Osteocyte (in vitro differentiated cells): ENCODE measurements at regions not wholly inside any gene's neighbourhood (a gene's known extent, or its start where the extent isn't known, plus 50 kb on each side); places are given as distances from the start of the nearest gene placed in this dataset.

Experiments
- DNase-seq: peaks from one replicate; pipeline ENCODE4 v3.0.0; 2021; ENCODE audit warnings: mixed read lengths; ENCODE audit not compliant: unreplicated experiment; ENCODE audit errors: extremely low spot score
- H3K27ac Mint-ChIP-seq: one replicate; pipeline ENCODE4 v1.8.0; 2021; ENCODE audit warnings: mild to moderate bottlenecking, mixed read lengths; ENCODE audit not compliant: unreplicated experiment
- H3K27me3 Mint-ChIP-seq: one replicate; pipeline ENCODE4 v1.8.0; 2021; ENCODE audit warnings: mixed read lengths; ENCODE audit not compliant: unreplicated experiment
- H3K36me3 Mint-ChIP-seq: one replicate; pipeline ENCODE4 v1.8.0; 2021; ENCODE audit warnings: mixed read lengths; ENCODE audit not compliant: unreplicated experiment
- H3K4me1 Mint-ChIP-seq: one replicate; pipeline ENCODE4 v1.8.0; 2021; ENCODE audit warnings: mixed read lengths; ENCODE audit not compliant: unreplicated experiment
- H3K4me3 Mint-ChIP-seq: one replicate; pipeline ENCODE4 v1.8.0; 2021; ENCODE audit warnings: mild to moderate bottlenecking, moderate library complexity, mixed read lengths; ENCODE audit not compliant: unreplicated experiment
- H3K9me3 Mint-ChIP-seq: one replicate; pipeline ENCODE4 v1.8.0; 2021; ENCODE audit warnings: mixed read lengths; ENCODE audit not compliant: unreplicated experiment
- CTCF ChIP-seq: fragments of 200-600 bp; sonication (generic); IDR thresholded peaks from 2 replicates; pipeline ENCODE4 v1.5.0; 2021; ENCODE audit warnings: antibody characterized with exemption, mild to moderate bottlenecking, moderate library complexity

GRCh38 chr21:27224169-27224568, 257.3 kb upstream of the ADAMTS5 start:
- peak overlapping the region; percentile 58 for H3K27ac Mint-ChIP-seq
- TF ChIP-seq CTCF: no peak
- no peak for DNase-seq
- peaks cover 54% of the 10 kb centered on the region for H3K4me1 Mint-ChIP-seq
- no peaks in the 10 kb centered on the region for H3K27me3 Mint-ChIP-seq
- peaks cover 19% of the 10 kb centered on the region for H3K9me3 Mint-ChIP-seq
- H3K36me3 Mint-ChIP-seq: peaks cover 3% of the 10 kb centered on the region
- no peak overlapping the region for H3K4me3 Mint-ChIP-seq

- no peak for TF ChIP-seq CTCF
- no peaks in the 10 kb centered on the region for H3K27me3 Mint-ChIP-seq
- H3K36me3 Mint-ChIP-seq: peaks cover 10% of the 10 kb centered on the region
- no peak overlapping the region for H3K4me3 Mint-ChIP-seq
- H3K27ac Mint-ChIP-seq: no peak overlapping the region
- peaks cover 24% of the 10 kb centered on the region for H3K9me3 Mint-ChIP-seq
- DNase-seq: no peak
- peaks cover 53% of the 10 kb centered on the region for H3K4me1 Mint-ChIP-seq
Measured at GRCh38 chr21:27221077-27221476, 254.2 kb upstream of the ADAMTS5 start.

GRCh38 chr21:27220416-27220815, 253.5 kb upstream of the ADAMTS5 start:
- H3K27ac Mint-ChIP-seq: no peak overlapping the region
- peaks cover 24% of the 10 kb centered on the region for H3K9me3 Mint-ChIP-seq
- DNase-seq: no peak
- no peaks in the 10 kb centered on the region for H3K27me3 Mint-ChIP-seq
- H3K36me3 Mint-ChIP-seq: peaks cover 10% of the 10 kb centered on the region
- H3K4me1 Mint-ChIP-seq: peaks cover 46% of the 10 kb centered on the region
- H3K4me3 Mint-ChIP-seq: no peak overlapping the region
- TF ChIP-seq CTCF: no peak

GRCh38 chr21:27219068-27219467, 252.2 kb upstream of the ADAMTS5 start:
- no peaks in the 10 kb centered on the region for H3K27me3 Mint-ChIP-seq
- H3K9me3 Mint-ChIP-seq: peaks cover 24% of the 10 kb centered on the region
- no peak overlapping the region for H3K27ac Mint-ChIP-seq
- peaks cover 39% of the 10 kb centered on the region for H3K4me1 Mint-ChIP-seq
- peaks cover 10% of the 10 kb centered on the region for H3K36me3 Mint-ChIP-seq
- H3K4me3 Mint-ChIP-seq: no peak overlapping the region
- no peak for TF ChIP-seq CTCF
- no peak for DNase-seq

DNA sequence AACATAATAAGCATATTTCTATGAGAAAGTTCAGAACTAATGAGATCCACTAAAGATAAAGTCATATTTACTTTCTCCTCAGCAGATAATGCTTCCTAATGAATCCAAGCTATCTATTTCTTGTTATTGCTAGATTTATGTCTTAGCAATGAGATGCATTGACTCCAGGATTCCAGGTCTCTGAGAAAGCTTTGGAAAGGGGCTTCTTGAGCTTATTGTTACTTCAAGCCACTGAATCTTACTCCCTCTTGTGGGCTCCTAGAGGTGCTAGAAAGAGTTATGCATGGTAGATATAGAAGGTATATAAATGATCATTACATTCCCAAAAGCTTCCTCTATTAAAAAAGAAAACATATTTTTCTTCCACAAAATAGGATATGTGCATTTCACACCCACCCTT, 246.4 kb upstream of the ADAMTS5 start:
- Mint-ChIP-seq H3K4me3 (no peak overlapping the region), H3K36me3 (peaks cover 4% of the 10 kb centered on the region), H3K9me3 (peaks cover 19% of the 10 kb centered on the region), H3K27ac (no peak overlapping the region), H3K27me3 (no peaks in the 10 kb centered on the region), H3K4me1 (peaks cover 16% of the 10 kb centered on the region)
- peak; percentile 53 for TF ChIP-seq CTCF
- DNase-seq: no peak
